Mesenchymal stem cell (in vitro differentiated cells and primary cell): ENCODE measurements at regions not wholly inside any gene's neighbourhood (a gene's known extent, or its start where the extent isn't known, plus 50 kb on each side); places are given as distances from the start of the nearest gene placed in this dataset.

Experiments used
- DNase-seq: peaks from one replicate; pipeline ENCODE4 v3.0.0-alpha.2; 2013
- H2AFZ ChIP-seq: one replicate; pipeline ENCODE4 v1.6.1; 2013; ENCODE audit warnings: low read depth, mild to moderate bottlenecking, control low read depth, inconsistent platforms, low read length, moderate library complexity
- H2AK5ac ChIP-seq: 2 replicates; pipeline ENCODE4 v1.6.1; 2013; ENCODE audit warnings: low read length, moderate library complexity, mild to moderate bottlenecking, inconsistent platforms; ENCODE audit not compliant: severe bottlenecking
- H2BK120ac ChIP-seq: one replicate; pipeline ENCODE4 v1.6.1; 2013; ENCODE audit warnings: low read depth, mild to moderate bottlenecking, inconsistent platforms, low read length, moderate library complexity
- H2BK12ac ChIP-seq, 2 experiments: one replicate each; pipeline ENCODE4 v1.6.1; 2013; ENCODE audit warnings: inconsistent platforms in 2 of 2, low read length in 2 of 2, mild to moderate bottlenecking in 2 of 2, moderate library complexity in 2 of 2, control low read depth in 1 of 2
- H2BK15ac ChIP-seq: one replicate; pipeline ENCODE4 v1.6.1; 2013; ENCODE audit warnings: mild to moderate bottlenecking, low read depth, inconsistent platforms; ENCODE audit not compliant: poor library complexity, severe bottlenecking
- H2BK5ac ChIP-seq: 2 replicates; pipeline ENCODE4 v1.6.1; 2013; ENCODE audit warnings: low read depth, mild to moderate bottlenecking, low read length, control low read depth, inconsistent platforms; ENCODE audit not compliant: poor library complexity, severe bottlenecking
- H3K14ac ChIP-seq, 2 experiments: one replicate each; pipeline ENCODE4 v1.6.1; 2013; ENCODE audit warnings: inconsistent platforms in 2 of 2, low read length in 2 of 2, control low read depth in 1 of 2, mild to moderate bottlenecking in 1 of 2, moderate library complexity in 1 of 2
- H3K18ac ChIP-seq, 2 experiments: one replicate each; pipeline ENCODE4 v1.6.1; 2013; ENCODE audit warnings: inconsistent platforms in 2 of 2, low read length in 2 of 2, control low read depth in 1 of 2, low read depth in 1 of 2, mild to moderate bottlenecking in 1 of 2
- H3K23ac ChIP-seq, 2 experiments: one replicate each; pipeline ENCODE4 v1.6.1; 2013; ENCODE audit warnings: inconsistent platforms in 2 of 2, low read length in 2 of 2, mild to moderate bottlenecking in 2 of 2, moderate library complexity in 2 of 2, control low read depth in 1 of 2
- H3K27ac ChIP-seq: 2 replicates; pipeline ENCODE4 v1.5.1; 2013; ENCODE audit warnings: mild to moderate bottlenecking, moderate library complexity, low read length, control low read depth, inconsistent platforms; ENCODE audit not compliant: poor library complexity, severe bottlenecking
- H3K27me3 ChIP-seq, 2 experiments: 2 replicates each; pipeline versions ENCODE4 v1.6.1 to v1.7.0; 2013; ENCODE audit warnings: low read length in 2 of 2, mild to moderate bottlenecking in 2 of 2, moderate library complexity in 2 of 2, control low read depth in 1 of 2, inconsistent platforms in 1 of 2; ENCODE audit not compliant: control insufficient read depth in 1 of 2, insufficient read depth in 1 of 2
- H3K36me3 ChIP-seq, 2 experiments: 2 replicates each; pipeline versions ENCODE4 v1.6.1 to v1.7.0; 2013; ENCODE audit warnings: low read length in 2 of 2, control low read depth in 1 of 2, inconsistent platforms in 1 of 2, low read depth in 1 of 2, mild to moderate bottlenecking in 1 of 2; ENCODE audit not compliant: insufficient read depth in 2 of 2, control insufficient read depth in 1 of 2
- H3K4ac ChIP-seq, 2 experiments: one replicate each; pipeline ENCODE4 v1.6.1; 2013; ENCODE audit warnings: inconsistent platforms in 2 of 2, low read length in 2 of 2, mild to moderate bottlenecking in 2 of 2, moderate library complexity in 2 of 2, control low read depth in 1 of 2, low read depth in 1 of 2
- H3K4me1 ChIP-seq: 2 replicates; pipeline ENCODE4 v1.6.1; 2013; ENCODE audit warnings: low read depth, low read length, control low read depth; ENCODE audit not compliant: control insufficient read depth, insufficient read depth
- H3K4me2 ChIP-seq: 2 replicates; pipeline ENCODE4 v1.6.1; 2013; ENCODE audit warnings: low read length, mild to moderate bottlenecking, inconsistent platforms; ENCODE audit not compliant: poor library complexity, severe bottlenecking
- H3K4me3 ChIP-seq, 2 experiments: 2 replicates each; pipeline versions ENCODE4 v1.5.1 to v1.7.0; 2013; ENCODE audit warnings: low read length in 2 of 2, mild to moderate bottlenecking in 2 of 2, control low read depth in 1 of 2, low read depth in 1 of 2; ENCODE audit not compliant: insufficient read depth in 1 of 2
- H3K79me1 ChIP-seq: replicated peaks from 2 replicates; pipeline ENCODE4 v1.6.1; 2013; ENCODE audit warnings: mild to moderate bottlenecking, control low read depth, low read length, inconsistent platforms; ENCODE audit not compliant: poor library complexity, severe bottlenecking
- H3K9ac ChIP-seq: 2 replicates; pipeline ENCODE4 v1.7.0; 2013; ENCODE audit warnings: mild to moderate bottlenecking, low read length, moderate library complexity
- H3K9me3 ChIP-seq: 2 replicates; pipeline ENCODE4 v1.7.0; 2013; ENCODE audit warnings: mild to moderate bottlenecking, low read length; ENCODE audit not compliant: control insufficient read depth
- H4K8ac ChIP-seq: one replicate; pipeline ENCODE4 v1.6.1; 2013; ENCODE audit warnings: inconsistent platforms, mild to moderate bottlenecking, low read length, moderate library complexity
- H4K91ac ChIP-seq: one replicate; pipeline ENCODE4 v1.6.1; 2013; ENCODE audit warnings: mild to moderate bottlenecking, low read length, inconsistent platforms
- WGBS: methylation state at CpG from one replicate; pipeline ENCODE4 v1.1.7; 2013; ENCODE audit warnings: mixed read lengths; 5-methylcytosine and 5-hydroxymethylcytosine counted together

GRCh38 chr5:77866198-77866597, 90.1 kb upstream of the TBCA start:
- DNase-seq, result no peak
- H2AFZ ChIP-seq, result no peak overlapping the region
- WGBS, result 76% methylated on average over 3 of the region's 7 CpGs
- H3K18ac ChIP-seq, result no peak overlapping the region
- H3K4me3 ChIP-seq, result no peak overlapping the region
- H3K14ac ChIP-seq, result no peak overlapping the region
- no peak overlapping the region for H3K9ac ChIP-seq
- no peak overlapping the region for H2BK15ac ChIP-seq
- no peak overlapping the region for H3K23ac ChIP-seq
- H3K4me2 ChIP-seq, result no peak overlapping the region
- peaks cover 0 to 6% of the 10 kb centered on the region in 2 experiments for H3K27me3 ChIP-seq
- no peak overlapping the region for H2BK120ac ChIP-seq
- no peak overlapping the region for H2BK5ac ChIP-seq
- no peaks in the 10 kb centered on the region for H3K36me3 ChIP-seq
- no peak overlapping the region for H3K4ac ChIP-seq
- no peak overlapping the region for H2BK12ac ChIP-seq
- no peak overlapping the region for H3K27ac ChIP-seq
- H2AK5ac ChIP-seq, result no peak overlapping the region
- no peaks in the 10 kb centered on the region for H3K79me1 ChIP-seq
- no peak overlapping the region for H4K8ac ChIP-seq
- no peaks in the 10 kb centered on the region for H3K4me1 ChIP-seq
- H3K9me3 ChIP-seq, result no peaks in the 10 kb centered on the region
- no peak overlapping the region for H4K91ac ChIP-seq

GRCh38 chr5:77864997-77865396, 88.9 kb upstream of the TBCA start:
- no peak overlapping the region for H3K23ac ChIP-seq
- H4K91ac ChIP-seq, result no peak overlapping the region
- H3K9ac ChIP-seq, result no peak overlapping the region
- no peak overlapping the region for H2BK120ac ChIP-seq
- H3K27me3 ChIP-seq, result peaks cover 0 to 6% of the 10 kb centered on the region in 2 experiments
- no peak overlapping the region for H3K14ac ChIP-seq
- 74% methylated on average over 8 of the region's 8 CpGs for WGBS
- DNase-seq, result no peak
- no peak overlapping the region for H2AFZ ChIP-seq
- no peaks in the 10 kb centered on the region for H3K79me1 ChIP-seq
- H3K4me3 ChIP-seq, result no peak overlapping the region
- no peaks in the 10 kb centered on the region for H3K9me3 ChIP-seq
- no peak overlapping the region for H2BK15ac ChIP-seq
- no peaks in the 10 kb centered on the region for H3K4me1 ChIP-seq
- no peak overlapping the region for H2BK12ac ChIP-seq
- no peak overlapping the region for H4K8ac ChIP-seq
- no peak overlapping the region for H3K4me2 ChIP-seq
- H3K4ac ChIP-seq, result no peak overlapping the region
- no peak overlapping the region for H2BK5ac ChIP-seq
- H2AK5ac ChIP-seq, result no peak overlapping the region
- H3K36me3 ChIP-seq, result no peaks in the 10 kb centered on the region
- no peak overlapping the region for H3K27ac ChIP-seq
- no peak overlapping the region for H3K18ac ChIP-seq

- H3K4me1 ChIP-seq, result no peaks in the 10 kb centered on the region
- DNase-seq, result no peak
- H2AFZ ChIP-seq, result no peak overlapping the region
- no peaks in the 10 kb centered on the region for H3K9me3 ChIP-seq
- no peak overlapping the region for H3K23ac ChIP-seq
- no peaks in the 10 kb centered on the region for H3K79me1 ChIP-seq
- H3K14ac ChIP-seq, result no peak overlapping the region
- H3K27ac ChIP-seq, result no peak overlapping the region
- no peak overlapping the region for H3K4ac ChIP-seq
- no peak overlapping the region for H3K4me3 ChIP-seq
- no peak overlapping the region for H2BK120ac ChIP-seq
- no peak overlapping the region for H2BK5ac ChIP-seq
- no peak overlapping the region for H4K8ac ChIP-seq
- no peak overlapping the region for H3K18ac ChIP-seq
- H2BK12ac ChIP-seq, result no peak overlapping the region
- peaks cover 0 to 6% of the 10 kb centered on the region in 2 experiments for H3K27me3 ChIP-seq
- H3K4me2 ChIP-seq, result no peak overlapping the region
- H3K36me3 ChIP-seq, result no peaks in the 10 kb centered on the region
- WGBS, result no CpG with 5 or more reads among the region's 1 CpG
- no peak overlapping the region for H2AK5ac ChIP-seq
- no peak overlapping the region for H3K9ac ChIP-seq
- no peak overlapping the region for H2BK15ac ChIP-seq
- no peak overlapping the region for H4K91ac ChIP-seq
Observed at GRCh38 chr5:77863181-77863580, 87.0 kb upstream of the TBCA start.

- H4K91ac ChIP-seq, result no peak overlapping the region
- no peaks in the 10 kb centered on the region for H3K79me1 ChIP-seq
- no peak overlapping the region for H2BK15ac ChIP-seq
- no peak overlapping the region for H2BK5ac ChIP-seq
- H3K9me3 ChIP-seq, result no peaks in the 10 kb centered on the region
- H2AK5ac ChIP-seq, result no peak overlapping the region
- H3K14ac ChIP-seq, result no peak overlapping the region
- 91% methylated on average over 1 of the region's 1 CpG for WGBS
- H3K23ac ChIP-seq, result no peak overlapping the region
- H3K4me3 ChIP-seq, result no peak overlapping the region
- H2BK120ac ChIP-seq, result no peak overlapping the region
- no peak overlapping the region for H3K9ac ChIP-seq
- H2AFZ ChIP-seq, result no peak overlapping the region
- no peak overlapping the region for H3K4ac ChIP-seq
- no peak overlapping the region for H3K27ac ChIP-seq
- H3K36me3 ChIP-seq, result no peaks in the 10 kb centered on the region
- DNase-seq, result no peak
- H3K4me1 ChIP-seq, result no peaks in the 10 kb centered on the region
- no peak overlapping the region for H3K4me2 ChIP-seq
- no peak overlapping the region for H4K8ac ChIP-seq
- H3K18ac ChIP-seq, result no peak overlapping the region
- H3K27me3 ChIP-seq, result peaks cover 0 to 6% of the 10 kb centered on the region in 2 experiments
- no peak overlapping the region for H2BK12ac ChIP-seq
Observed at GRCh38 chr5:77861576-77861975, 85.4 kb upstream of the TBCA start.
